Panc1 (cell line): ENCODE measurements at regions not wholly inside any gene's neighbourhood (a gene's known extent, or its start where the extent isn't known, plus 50 kb on each side); places are given as distances from the start of the nearest gene placed in this dataset.

Experiments used
- ATAC-seq: fragments of 200-7000 bp; cut with Tn5 transposase; 2 replicates; pipeline ENCODE4 v1.9.1; 2020; ENCODE audit warnings: mild to moderate bottlenecking, moderate library complexity
- BruUV-seq: library from RNA; stranded (reverse); fragments of 400-500 nt; replicated peaks from 2 replicates; lab custom pipeline; 2021; lab: Mats Ljungman, UMichigan
- CTCF ChIA-PET: fragments of 300-600 bp; sonication (Branson Sonifier 250); formaldehyde crosslinking; loops from one replicate; lab custom pipeline; 2022; ENCODE audit warnings: antibody characterized with exemption; lab: Charles Lee
- POLR2A ChIA-PET: fragments of 300-600 bp; sonication (Branson Sonifier 250); formaldehyde crosslinking; loops from one replicate; lab custom pipeline; 2022; ENCODE audit warnings: antibody characterized with exemption; lab: Charles Lee
- DNase-seq: peaks from one replicate; pipeline ENCODE4 v3.0.0-alpha.2; 2010; ENCODE audit warnings: low read depth, low spot score
- H3K27ac ChIP-seq: 2 replicates; pipeline ENCODE4 v1.5.1; 2011; ENCODE audit warnings: mild to moderate bottlenecking, low read length, inconsistent platforms
- H3K27me3 ChIP-seq: fragments of 200-500 bp; sonication (Bioruptor generic); 2 replicates; pipeline ENCODE4 v1.6.0; 2014; ENCODE audit warnings: low read length, inconsistent platforms; ENCODE audit not compliant: control insufficient read depth, insufficient read depth
- H3K36me3 ChIP-seq: fragments of 200-500 bp; sonication (Bioruptor generic); 2 replicates; pipeline ENCODE4 v1.5.1; 2014; ENCODE audit warnings: inconsistent platforms, mild to moderate bottlenecking, low read length, moderate library complexity; ENCODE audit not compliant: control insufficient read depth, insufficient read depth
- H3K4me1 ChIP-seq: 2 replicates; pipeline ENCODE4 v1.5.1; 2011; ENCODE audit warnings: inconsistent platforms, mild to moderate bottlenecking, low read length, moderate library complexity; ENCODE audit not compliant: control insufficient read depth, insufficient read depth
- H3K4me3 ChIP-seq, 2 experiments: 2 replicates each; pipeline ENCODE4 v1.5.1; 2011 to 2012; ENCODE audit warnings: low read depth in 2 of 2, low read length in 2 of 2, mild to moderate bottlenecking in 2 of 2, inconsistent platforms in 1 of 2, moderate library complexity in 1 of 2
- H3K9me3 ChIP-seq: fragments of 200-500 bp; sonication (Bioruptor generic); 2 replicates; pipeline ENCODE4 v1.5.1; 2014; ENCODE audit warnings: low read depth, mild to moderate bottlenecking, inconsistent platforms, low read length, moderate library complexity; ENCODE audit not compliant: control insufficient read depth, insufficient read depth
- POLR2AphosphoS5 ChIP-seq: IDR thresholded peaks from 2 replicates; pipeline ENCODE4 v1.6.1; 2012; ENCODE audit warnings: mild to moderate bottlenecking, low read depth, low read length, moderate library complexity
- SIN3A ChIP-seq: IDR thresholded peaks from 2 replicates; pipeline ENCODE4 v1.6.1; 2012; ENCODE audit warnings: low read depth, mild to moderate bottlenecking, low read length, moderate library complexity, borderline replicate concordance; ENCODE audit not compliant: insufficient read depth
- TCF7L2 ChIP-seq: IDR thresholded peaks from 2 replicates; pipeline ENCODE4 v1.6.1; 2011; ENCODE audit warnings: mild to moderate bottlenecking, low read depth, low read length, inconsistent platforms
- in situ Hi-C: cut with HindIII; loops from 2 replicates; pipeline ENCODE4 v1.10.0; 2016; ENCODE audit warnings: low sequenced_read_pairs, low pct_unique_long_range_greater_than_20kb
- intact Hi-C: fragments of 100-400 bp; cut with micrococcal nuclease; formaldehyde crosslinking; loops from one replicate; pipeline ENCODE4 v1.10.0; 2022; ENCODE audit not compliant: unreplicated experiment
- TF ChIP-seq, protein P1 (sequence below), 2 experiments: IDR thresholded peaks; 2 replicates each; pipeline ENCODE4 v1.6.1; 2011 to 2012; ENCODE audit warnings: low read depth in 2 of 2, control low read depth in 1 of 2, low read length in 1 of 2, mild to moderate bottlenecking in 1 of 2, moderate library complexity in 1 of 2; ENCODE audit not compliant: insufficient read depth in 1 of 2
- TF ChIP-seq, protein P2 (sequence below): fragments of 450-650 bp; IDR thresholded peaks from 2 replicates; pipeline ENCODE4 v1.5.1; 2017; ENCODE audit warnings: mild to moderate bottlenecking

DNA sequence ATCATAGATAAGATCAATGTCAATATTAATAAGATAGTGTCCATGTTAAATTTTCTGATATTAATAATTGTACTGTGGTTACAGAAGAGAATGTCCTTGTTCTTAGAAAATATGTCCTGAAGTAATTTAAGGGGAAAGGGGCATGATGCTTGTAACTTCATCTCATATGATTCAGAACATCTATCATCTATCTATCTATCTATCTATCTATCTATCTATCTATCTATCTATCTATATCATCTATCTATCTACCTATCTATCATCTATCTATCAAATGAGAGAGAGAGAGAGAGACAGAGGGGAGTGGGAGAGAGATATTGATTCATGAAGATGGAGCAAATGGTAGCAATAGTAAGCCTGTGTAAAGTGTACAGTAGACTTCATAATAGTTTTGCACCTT is 124.8 kb upstream of the FAT1 start:
- ATAC-seq (no peak), DNase-seq (no peak)
- no peaks in the 10 kb centered on the region for H3K36me3 ChIP-seq
- intact Hi-C loops: no loop called here
- no peaks in the 10 kb centered on the region for H3K27me3 ChIP-seq
- CTCF ChIA-PET: no interaction called here
- H3K9me3 ChIP-seq: peaks cover 8% of the 10 kb centered on the region; the same call in 1 of the 2 replicates
- no peak for TF ChIP-seq TCF7L2
- TF ChIP-seq, protein P1, sequence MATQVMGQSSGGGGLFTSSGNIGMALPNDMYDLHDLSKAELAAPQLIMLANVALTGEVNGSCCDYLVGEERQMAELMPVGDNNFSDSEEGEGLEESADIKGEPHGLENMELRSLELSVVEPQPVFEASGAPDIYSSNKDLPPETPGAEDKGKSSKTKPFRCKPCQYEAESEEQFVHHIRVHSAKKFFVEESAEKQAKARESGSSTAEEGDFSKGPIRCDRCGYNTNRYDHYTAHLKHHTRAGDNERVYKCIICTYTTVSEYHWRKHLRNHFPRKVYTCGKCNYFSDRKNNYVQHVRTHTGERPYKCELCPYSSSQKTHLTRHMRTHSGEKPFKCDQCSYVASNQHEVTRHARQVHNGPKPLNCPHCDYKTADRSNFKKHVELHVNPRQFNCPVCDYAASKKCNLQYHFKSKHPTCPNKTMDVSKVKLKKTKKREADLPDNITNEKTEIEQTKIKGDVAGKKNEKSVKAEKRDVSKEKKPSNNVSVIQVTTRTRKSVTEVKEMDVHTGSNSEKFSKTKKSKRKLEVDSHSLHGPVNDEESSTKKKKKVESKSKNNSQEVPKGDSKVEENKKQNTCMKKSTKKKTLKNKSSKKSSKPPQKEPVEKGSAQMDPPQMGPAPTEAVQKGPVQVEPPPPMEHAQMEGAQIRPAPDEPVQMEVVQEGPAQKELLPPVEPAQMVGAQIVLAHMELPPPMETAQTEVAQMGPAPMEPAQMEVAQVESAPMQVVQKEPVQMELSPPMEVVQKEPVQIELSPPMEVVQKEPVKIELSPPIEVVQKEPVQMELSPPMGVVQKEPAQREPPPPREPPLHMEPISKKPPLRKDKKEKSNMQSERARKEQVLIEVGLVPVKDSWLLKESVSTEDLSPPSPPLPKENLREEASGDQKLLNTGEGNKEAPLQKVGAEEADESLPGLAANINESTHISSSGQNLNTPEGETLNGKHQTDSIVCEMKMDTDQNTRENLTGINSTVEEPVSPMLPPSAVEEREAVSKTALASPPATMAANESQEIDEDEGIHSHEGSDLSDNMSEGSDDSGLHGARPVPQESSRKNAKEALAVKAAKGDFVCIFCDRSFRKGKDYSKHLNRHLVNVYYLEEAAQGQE (IDR thresholded peaks at IDR 0.05; ENCODE audit: insufficient read depth in 1 of 2, low read depth in 2 of 2, low read length in 1 of 2): no peak
- TF ChIP-seq POLR2AphosphoS5: no peak
- TF ChIP-seq, protein P2, sequence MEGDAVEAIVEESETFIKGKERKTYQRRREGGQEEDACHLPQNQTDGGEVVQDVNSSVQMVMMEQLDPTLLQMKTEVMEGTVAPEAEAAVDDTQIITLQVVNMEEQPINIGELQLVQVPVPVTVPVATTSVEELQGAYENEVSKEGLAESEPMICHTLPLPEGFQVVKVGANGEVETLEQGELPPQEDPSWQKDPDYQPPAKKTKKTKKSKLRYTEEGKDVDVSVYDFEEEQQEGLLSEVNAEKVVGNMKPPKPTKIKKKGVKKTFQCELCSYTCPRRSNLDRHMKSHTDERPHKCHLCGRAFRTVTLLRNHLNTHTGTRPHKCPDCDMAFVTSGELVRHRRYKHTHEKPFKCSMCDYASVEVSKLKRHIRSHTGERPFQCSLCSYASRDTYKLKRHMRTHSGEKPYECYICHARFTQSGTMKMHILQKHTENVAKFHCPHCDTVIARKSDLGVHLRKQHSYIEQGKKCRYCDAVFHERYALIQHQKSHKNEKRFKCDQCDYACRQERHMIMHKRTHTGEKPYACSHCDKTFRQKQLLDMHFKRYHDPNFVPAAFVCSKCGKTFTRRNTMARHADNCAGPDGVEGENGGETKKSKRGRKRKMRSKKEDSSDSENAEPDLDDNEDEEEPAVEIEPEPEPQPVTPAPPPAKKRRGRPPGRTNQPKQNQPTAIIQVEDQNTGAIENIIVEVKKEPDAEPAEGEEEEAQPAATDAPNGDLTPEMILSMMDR: no peak
- TF ChIP-seq SIN3A: no peak
- H3K4me3 ChIP-seq: no peak overlapping the region
- POLR2A ChIA-PET: no interaction called here
- no peak overlapping the region for H3K27ac ChIP-seq
- in situ Hi-C loops: no loop called here
- BruUV-seq: no TSS peak
- peaks cover 26% of the 10 kb centered on the region for H3K4me1 ChIP-seq

DNA sequence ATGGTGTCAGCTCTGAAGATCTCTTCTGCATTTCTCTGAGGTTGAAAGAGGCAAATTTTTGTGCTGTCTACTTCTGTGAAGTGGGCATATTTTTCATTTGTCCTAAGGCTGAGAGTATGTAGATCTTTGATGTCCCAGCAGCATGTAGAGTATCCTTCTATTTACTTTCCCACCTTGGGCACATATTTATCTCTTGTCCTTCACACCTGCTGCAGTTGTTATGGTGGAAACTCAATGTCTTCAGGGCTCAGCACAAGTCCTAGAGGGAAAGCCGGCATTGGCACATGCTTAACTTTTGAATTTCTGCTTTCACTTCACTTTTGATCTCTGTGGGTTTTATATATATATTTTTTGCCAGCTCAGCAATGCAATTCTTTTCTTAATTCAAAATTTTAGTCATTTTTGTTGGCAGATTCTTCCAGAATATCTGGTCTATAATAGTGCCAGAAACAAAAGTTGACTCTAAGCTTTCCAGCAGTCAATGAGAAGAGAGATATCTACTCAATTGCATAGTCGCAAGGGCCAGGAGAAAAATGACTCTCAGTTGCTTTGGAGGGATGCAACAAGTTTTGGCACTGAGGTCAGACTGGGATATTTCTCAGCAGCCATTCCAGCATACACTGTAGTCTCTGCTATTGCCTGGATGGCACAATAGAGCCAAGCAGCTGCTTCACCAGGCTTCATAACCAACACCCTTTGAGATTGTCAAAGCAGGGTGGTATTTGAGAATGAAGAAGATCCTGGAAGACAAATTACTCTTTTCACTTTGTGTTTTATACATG is 127.8 kb upstream of the FAT1 start:
- ATAC-seq: no peak
- ChIA-PET CTCF (no interaction called here), POLR2A (no interaction called here)
- peaks cover 8% of the 10 kb centered on the region; the same call in 1 of the 2 replicates for H3K9me3 ChIP-seq
- peaks cover 6% of the 10 kb centered on the region for H3K4me1 ChIP-seq
- no peaks in the 10 kb centered on the region for H3K27me3 ChIP-seq
- intact Hi-C loops (no loop called here), in situ Hi-C loops (no loop called here)
- TF ChIP-seq, protein P1 (IDR thresholded peaks at IDR 0.05; ENCODE audit: insufficient read depth in 1 of 2, low read depth in 2 of 2, low read length in 1 of 2): no peak
- TF ChIP-seq TCF7L2 (no peak), POLR2AphosphoS5 (no peak), SIN3A (no peak)
- TF ChIP-seq, protein P2: no peak
- no peak for DNase-seq
- BruUV-seq: no TSS peak
- no peak overlapping the region for H3K4me3 ChIP-seq
- H3K36me3 ChIP-seq: no peaks in the 10 kb centered on the region
- no peak overlapping the region for H3K27ac ChIP-seq
